IPS-11a (cell line): ENCODE measurements at regions not wholly inside any gene's neighbourhood (a gene's known extent, or its start where the extent isn't known, plus 50 kb on each side); places are given as distances from the start of the nearest gene placed in this dataset.

ENCODE experiments used
- H3K4me3 ChIP-seq: one replicate; pipeline ENCODE4 v1.5.1; 2013; ENCODE audit warnings: low read depth, low read length, control low read depth

DNA sequence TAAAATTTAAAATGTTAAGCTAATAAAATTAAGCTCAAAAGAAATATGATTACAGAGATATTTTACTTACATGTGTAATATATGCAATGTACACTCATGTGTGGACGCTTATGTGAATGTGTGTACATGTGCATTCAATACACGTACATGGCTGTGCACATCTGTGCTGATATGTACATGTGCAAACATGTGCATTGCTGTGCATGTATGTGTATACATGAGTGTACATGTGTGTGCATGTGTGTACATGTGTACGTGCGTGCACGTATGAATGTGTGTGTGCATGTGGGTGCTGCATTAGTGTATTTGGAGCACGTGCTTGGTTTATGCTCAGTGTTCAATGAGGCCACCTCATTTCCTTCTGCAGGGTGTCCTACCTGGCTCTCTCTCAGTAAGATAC is 88.2 kb upstream of the TMEM18 start:
- no peak overlapping the region for H3K4me3 ChIP-seq

DNA sequence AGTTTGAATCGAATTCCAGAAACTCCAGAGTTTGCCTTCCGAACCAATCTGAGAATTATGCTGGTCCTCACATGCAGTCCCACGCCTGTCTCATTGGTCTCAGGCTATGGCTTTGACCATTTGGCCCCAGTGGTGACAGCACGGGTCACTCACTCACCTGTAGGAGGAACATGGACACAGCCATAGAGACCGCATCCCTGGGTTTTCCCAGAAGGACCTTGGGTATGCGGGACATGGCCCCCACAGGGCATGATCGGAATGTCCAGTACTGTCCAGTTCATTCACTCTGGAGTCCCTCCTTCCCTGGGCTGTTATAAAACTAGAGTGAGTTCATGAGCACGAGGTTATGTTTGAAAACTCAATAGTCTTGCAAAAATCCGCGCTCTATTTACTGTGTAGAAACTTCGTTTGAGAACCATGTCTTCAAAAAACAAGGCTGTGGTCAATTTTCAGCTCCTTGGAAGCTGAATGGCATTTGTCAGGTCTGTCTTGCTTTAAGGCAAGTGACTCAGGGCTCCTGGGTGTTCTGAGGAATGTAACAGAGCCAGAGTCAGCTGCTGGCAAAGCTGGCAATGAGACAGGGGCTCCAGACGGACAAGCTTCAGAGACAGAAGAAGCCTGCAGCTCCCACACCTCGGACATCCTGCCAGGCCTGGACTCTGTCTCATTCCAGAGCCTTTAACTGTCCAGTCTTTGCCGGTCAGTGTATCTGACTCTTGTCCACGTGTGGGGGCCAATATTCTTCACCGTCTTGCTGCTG is 86.7 kb upstream of the TMEM18 start:
- H3K4me3 ChIP-seq = no peak overlapping the region

DNA sequence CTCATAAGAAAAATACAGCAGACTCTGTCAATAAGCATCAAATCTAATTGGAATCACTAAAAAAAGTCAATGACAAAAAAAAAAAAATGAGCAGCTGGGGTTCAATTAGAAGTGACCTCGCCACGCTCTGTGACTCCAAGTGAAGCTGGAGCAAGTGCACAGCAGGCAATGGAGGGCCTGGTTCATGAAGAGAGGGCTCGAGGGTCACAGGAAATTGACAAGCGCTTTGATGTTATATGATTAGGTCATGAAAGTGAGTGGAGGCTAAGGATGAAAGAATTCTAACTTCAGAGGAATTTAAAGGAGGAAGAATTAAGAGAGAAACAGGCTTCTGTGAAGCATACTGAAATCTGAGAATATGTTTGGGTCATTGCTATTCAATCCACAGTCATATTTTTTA is 85.4 kb upstream of the TMEM18 start:
- H3K4me3 ChIP-seq = no peak overlapping the region

DNA sequence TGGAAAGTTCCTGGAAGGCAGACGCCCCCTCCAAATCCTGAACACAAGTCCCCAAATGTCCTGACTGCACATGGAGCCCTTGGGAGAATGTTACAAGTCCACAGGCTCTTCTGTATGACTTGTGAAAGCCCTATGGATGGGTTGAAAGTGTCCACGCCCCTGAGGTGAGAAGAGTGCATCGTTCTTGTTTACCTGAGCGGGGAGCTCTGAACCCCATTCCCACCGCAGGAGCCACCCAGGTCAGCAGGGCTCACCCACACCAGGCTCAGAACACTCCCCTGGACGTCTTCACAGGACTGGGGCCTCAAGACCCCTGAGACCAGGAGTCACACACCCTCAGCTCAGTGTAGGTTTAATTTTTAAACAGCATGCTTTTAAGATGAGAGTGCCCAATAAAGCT is 84.2 kb upstream of the TMEM18 start:
- no peak overlapping the region for H3K4me3 ChIP-seq

DNA sequence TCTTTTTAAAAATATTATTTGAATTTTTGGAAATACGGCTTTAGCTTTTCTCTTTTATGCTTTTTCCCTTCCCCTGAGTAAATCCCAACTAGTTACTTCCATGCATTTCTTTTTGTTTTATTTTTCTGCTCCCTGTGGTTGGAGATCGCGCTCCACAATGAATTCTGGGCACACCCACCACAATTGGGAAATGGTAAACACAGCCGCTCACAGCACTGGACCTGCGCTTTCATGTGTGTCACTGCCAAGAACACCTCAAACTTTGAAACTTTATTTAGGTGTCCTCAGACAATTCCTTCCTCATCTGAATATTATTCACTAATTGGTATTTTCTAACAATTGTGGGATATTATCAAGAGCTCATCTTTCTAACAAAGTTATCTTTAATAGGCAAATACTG is 82.8 kb upstream of the TMEM18 start:
- no peak overlapping the region for H3K4me3 ChIP-seq

DNA sequence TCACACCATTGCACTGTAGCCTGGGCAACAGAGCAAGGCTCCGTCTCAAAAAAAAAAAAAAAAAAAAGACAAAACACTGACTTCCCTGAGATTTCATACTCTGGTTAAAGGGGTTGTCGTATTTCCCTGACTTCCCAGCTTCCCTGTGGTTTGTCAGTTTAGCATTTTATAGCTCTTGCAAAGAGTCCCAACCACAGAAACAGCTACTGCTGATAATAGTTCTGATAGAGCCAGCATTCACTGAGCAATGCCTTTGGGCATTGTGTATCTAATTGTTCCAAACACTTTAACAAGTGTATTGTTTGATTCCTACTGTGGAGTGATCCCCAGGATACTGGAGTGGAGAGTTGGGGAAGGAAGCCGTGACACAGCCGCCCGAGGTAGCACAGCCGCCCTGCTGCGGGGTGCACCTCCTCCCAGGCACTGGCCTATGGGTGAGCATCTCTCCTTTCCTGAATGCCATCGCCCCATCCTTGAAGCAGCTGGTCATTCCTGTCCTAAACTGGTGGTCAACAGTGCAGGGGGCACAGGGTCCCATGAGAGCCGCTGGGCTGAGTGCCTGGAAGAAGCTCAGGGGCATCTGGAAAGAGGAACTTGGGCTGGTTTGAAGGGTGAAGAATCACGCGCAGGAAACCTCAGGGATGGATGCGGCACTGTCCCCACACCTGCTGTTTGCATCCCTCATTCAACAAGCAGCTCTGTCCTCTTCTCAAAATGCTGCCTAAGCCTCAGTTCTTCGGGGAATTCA is 81.0 kb upstream of the TMEM18 start:
- no peak overlapping the region for H3K4me3 ChIP-seq

DNA sequence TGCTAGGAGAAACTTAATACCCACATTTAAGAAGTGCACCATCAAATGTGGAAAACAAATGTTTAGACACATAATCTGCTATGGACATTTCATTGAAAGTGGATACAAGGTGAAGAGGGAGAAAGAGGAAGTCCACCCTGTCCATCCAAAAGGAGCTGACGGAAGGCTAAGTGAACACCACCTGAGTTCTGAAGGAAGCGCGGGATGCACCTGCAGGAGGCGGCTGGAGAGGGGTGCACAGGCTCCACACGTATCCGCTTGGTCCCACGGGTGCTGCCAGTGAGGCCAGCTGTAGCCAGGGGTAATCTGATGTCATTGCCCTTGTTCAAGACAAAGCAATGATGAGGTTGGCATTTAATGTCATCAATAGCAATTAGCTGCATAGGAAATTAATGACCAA is 75.9 kb upstream of the TMEM18 start:
- no peak overlapping the region for H3K4me3 ChIP-seq

DNA sequence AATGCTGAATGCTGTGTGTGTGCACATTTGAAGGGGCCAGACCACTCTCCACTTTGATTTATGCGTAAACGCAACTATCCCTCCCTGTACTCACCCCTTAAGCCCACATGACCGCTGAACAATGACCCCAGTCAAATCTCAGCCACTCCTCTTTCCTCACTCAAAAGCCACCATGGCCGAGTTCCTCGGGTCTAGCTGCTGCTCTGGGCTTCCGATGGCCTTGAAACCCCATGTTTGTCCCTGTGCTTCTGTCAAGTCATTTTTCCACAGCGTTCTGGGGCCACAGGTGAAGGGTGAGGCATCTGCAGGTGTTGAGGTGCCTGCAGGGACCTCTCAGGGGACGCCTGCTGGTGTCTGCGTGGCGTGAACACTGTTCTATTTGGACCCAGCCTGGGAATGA is 74.3 kb upstream of the TMEM18 start:
- no peak overlapping the region for H3K4me3 ChIP-seq

DNA sequence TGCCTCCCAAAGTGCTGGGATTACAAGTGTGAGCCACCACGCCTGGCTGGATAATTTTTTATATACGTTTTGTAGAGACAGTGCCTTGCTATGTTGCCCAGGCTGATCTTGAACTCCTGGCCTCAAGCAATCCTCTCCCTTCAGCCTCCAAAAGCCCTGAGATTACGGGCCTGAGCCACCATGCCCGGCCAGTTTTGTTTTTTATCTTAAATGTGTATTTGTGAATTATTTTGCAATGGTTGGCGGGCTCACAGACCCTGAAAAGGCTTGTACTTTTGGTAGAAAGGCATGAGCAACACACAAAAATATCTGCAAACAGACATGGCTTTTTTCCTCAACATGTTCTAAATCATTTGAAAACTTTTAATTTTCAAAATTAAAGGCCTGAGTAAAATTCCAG is 73.4 kb upstream of the TMEM18 start:
- no peak overlapping the region for H3K4me3 ChIP-seq

DNA sequence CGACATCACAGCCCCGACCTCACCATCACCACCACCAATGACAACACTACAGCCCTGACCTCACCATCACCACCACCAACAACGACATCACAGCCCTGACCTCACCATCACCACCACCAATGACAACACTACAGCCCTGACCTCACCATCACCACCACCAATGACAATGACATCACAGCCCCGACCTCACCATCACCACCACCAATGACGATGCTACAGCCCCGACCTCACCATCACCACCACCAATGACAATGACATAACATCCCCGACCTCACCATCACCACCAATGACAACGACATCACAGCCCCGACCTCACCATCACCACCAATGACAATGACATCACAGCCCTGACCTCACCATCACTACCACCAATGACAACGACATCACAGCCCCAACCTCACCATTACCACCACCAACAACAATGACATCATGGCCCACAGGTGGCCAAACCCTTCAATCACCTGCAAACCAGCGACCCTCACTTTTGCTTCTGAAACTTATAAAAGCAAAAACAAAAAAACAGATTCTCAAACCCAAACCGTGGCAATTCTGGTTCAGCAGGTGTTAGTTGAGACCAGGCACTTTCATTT is 70.7 kb upstream of the TMEM18 start:
- no peak overlapping the region for H3K4me3 ChIP-seq

DNA sequence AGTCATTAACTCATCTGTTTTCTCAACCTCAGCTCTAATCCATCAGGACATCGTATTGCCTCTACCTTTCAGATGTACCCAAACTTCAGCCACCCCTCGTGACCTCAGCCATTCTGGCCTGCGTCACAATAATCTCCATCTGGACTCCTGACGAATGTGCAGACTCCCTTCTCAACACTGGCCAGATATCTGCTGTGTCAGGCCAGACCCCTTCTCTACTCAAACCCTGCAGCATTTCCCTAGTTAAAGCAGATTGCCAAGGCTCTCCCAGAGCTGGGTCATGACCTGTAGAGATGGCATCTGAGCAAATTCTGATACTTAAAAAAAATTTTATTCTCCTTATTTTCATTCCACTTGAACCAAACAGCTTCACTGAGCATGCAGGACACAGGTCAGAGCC is 69.5 kb upstream of the TMEM18 start:
- no peak overlapping the region for H3K4me3 ChIP-seq

DNA sequence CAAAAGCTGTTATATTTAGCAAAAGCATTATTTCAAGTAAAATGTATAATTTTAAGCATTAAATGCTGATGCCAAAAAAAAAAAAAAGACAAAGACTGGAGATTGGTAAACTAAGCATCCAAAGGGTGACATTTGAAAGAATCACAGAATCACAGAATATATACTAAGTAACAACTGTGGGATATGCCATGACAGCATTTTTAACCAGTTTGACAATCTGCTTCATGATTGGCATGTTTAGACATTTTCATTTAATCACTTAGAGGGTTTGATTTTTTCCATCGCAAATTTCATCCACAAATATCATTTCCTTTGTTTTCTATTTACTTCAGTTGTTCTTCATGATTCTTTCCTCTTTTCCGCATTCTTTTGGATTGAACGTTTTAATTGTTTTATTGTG is 66.9 kb upstream of the TMEM18 start:
- H3K4me3 ChIP-seq = no peak overlapping the region

DNA sequence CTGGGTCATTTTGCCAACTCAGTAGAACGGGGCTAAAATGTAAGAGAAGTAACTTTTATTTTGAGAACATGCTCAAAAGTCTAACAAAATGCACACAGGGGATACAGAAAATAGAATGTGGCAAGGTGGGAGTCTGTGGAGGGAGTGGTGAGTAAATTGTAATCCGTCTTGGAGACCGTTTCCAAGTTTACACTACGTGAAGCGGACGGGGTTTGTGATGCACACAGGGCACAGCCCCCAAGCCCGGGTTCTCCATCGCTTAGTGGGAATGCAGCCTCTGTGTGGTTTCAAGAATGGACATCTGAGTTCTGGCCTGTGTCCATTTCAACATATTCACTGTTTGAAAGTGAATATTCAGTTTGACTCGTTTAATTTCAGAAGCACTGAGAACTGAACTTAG is 65.0 kb upstream of the TMEM18 start:
- H3K4me3 ChIP-seq = no peak overlapping the region

DNA sequence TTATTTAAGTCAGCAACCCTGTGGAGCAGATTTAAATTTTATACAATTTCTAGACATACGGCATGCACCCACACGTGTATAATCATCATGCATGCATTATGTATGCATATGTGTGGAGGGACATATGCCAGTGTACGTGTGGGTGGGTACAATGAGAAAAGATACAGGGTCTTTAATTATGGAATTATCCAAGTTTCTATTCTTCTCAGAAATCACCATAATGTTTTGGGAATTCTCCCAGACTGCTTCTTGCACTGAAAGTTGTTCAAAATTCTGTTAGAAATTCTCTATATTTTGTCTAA is 63.9 kb upstream of the TMEM18 start:
- peak overlapping the region; percentile 61 for H3K4me3 ChIP-seq

DNA sequence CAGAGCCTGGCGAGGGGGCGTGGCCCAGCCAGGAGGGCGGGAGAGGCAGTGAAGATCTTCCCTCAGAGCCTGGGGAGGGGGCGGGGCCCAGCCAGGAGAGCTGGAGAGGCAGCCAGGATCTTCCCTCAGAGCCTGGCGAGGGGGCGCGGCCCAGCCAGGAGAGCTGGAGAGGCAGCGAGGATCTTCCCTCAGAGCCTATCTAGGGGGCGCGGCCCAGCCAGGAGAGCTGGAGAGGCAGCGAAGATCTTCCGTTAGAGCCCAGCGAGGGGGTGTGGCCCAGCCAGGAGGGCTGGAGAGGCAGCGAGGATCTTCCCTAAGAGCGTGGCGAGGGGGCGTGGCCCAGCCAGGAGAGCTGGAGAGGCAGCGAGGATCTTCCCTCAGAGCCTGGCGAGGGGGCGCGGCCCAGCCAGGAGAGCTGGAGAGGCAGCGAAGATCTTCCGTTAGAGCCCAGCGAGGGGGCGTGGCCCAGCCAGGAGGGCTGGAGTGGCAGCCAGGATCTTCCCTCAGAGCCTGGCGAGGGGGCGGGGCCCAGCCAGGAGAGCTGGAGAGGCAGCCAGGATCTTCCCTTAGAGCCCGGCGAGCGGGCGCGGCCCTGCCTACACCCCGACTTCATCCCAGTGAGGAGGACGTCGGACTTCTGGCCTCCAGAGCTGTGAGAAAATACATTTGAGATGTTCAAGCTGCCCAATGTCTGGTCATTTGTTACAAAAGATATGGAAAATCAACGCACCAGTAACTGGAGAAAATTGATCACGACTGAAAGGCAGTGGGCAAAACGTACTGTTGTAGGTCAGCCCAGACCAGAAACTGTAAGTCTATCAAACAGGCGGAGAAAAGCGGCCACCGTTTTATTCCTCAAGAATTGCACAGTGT is 63.4 kb upstream of the TMEM18 start:
- H3K4me3 ChIP-seq = peak overlapping the region; percentile 61

DNA sequence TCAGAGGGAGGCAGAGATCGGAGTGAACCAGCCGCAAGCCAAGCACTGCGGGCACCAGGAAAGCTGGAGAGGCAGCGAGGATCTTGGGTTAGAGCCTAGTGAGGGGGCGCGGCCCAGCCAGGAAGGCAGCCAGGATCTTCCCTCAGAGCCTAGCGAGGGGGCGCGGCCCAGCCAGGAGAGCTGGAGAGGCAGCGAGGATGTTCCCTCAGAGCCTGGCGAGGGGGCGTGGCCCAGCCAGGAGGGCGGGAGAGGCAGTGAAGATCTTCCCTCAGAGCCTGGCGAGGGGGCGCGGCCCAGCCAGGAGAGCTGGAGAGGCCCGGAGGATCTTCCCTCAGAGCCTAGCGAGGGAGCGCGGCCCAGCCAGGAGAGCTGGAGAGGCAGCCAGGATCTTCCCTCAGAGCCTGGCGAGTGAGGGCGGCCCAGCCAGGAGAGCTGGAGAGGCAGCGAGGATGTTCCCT is 62.7 kb upstream of the TMEM18 start:
- H3K4me3 ChIP-seq = peak overlapping the region; percentile 61

DNA sequence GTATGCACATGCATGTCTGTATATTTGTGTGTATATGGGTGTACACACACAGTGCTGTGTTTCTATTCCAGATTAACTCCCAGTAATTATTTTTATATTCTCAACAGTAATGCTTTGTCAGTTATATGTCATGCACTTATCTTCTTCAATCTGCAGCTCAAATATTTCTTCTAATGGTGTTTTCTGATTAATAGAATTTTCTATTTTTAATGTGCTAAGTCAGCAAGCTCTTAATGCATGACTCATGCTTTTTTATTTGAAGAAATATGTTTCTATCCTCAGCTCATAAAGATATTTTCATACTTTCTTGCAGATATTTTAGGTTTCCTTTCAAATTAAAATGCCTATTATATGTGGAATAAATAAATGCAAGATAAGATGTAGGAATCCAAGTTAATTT is 59.7 kb upstream of the TMEM18 start:
- no peak overlapping the region for H3K4me3 ChIP-seq

DNA sequence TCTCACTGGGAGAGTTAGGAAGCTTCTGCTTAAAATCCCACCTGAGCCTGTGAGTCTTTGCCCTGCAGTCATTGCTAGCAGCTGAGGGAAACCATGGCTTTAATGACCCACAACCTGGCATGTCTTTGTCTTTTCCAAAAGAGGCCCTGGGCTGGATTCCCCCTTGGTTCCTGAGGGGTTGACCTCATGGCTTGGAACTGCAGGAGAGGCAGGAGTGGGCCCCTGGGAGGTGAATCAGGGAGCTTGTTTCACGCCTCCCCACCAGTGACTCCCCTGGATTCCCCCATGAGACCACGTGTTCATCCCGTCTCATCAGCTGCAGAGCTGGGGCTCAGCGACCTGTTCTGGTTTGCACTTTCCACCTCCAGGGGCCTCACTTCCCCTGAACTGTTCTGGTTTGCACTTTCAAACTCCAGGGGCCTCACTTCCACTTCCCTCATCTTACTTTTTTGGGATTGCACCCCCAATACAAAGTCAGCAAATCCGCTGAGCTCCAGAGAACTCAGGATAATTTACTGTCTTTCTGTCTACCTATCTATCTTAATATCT is 58.5 kb upstream of the TMEM18 start:
- H3K4me3 ChIP-seq = no peak overlapping the region

DNA sequence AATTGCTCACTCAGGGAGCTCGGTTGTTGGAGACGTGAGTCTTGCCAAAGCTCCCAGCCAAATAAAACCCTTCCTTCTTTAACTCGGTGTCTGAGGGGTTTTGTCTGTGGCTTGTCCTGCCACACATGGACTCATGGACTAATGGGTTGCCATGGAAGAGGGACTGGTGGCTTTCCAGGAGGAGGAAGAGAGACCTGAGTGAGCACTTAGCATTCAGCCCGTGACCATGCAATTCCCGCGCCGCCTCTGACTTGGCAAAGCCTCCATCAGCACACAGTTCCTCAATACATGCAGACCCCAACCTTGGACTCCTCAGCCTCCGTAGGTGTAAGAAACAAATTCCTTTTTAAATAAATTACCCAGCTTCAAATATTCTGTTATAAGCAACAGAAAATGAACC is 57.3 kb upstream of the TMEM18 start:
- no peak overlapping the region for H3K4me3 ChIP-seq

DNA sequence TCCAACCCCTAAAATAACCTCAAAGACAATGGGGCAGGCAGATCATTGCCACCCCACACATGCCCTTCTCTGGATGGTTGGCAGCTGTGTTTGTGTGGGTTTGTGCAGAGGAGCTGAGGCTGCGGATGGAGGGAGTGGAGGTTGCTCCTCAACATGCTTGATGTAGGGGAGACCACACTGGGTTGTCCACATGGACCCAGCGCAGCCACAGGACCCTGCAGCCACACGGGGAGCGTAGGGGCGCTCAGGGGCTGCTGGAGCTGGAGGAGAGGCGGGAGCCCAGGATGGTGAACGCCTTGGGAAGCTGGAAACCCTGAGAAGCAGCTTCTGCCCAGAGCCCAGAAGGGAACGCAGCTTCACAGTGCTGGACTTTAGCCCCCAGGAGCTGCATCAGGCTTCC is 56.3 kb upstream of the TMEM18 start:
- H3K4me3 ChIP-seq = no peak overlapping the region

DNA sequence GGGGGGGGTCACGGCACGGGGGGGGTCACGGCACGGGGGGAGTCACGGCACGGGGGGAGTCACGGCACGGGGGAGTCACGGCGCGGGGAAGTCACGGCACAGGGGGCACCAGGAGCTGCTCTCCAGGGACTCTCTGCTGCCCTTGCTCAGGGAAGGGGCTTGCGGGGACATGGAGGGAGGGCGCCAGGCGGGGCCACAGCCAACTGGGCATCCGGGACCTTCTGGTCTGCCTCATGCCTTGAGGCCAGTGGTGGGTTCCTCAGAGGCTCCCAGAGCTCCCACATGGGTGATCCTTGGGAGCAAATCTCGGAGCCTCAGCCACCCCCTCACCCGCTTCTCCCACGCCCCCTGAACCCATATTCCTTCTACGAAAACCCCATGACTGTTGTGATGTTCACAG is 55.8 kb upstream of the TMEM18 start:
- H3K4me3 ChIP-seq = no peak overlapping the region
